Activated CD4-positive, alpha-beta T cell treated with anti-CD3 and anti-CD28 coated beads, Interleukin-2, amount 50 U/mL, for 48 hours (primary cell): ENCODE measurements at regions not wholly inside any gene's neighbourhood (a gene's known extent, or its start where the extent isn't known, plus 50 kb on each side); places are given as distances from the start of the nearest gene placed in this dataset.

Experiments used
- DNase-seq, 2 experiments: peaks; one replicate each; pipeline ENCODE4 v3.0.0-alpha.2; 2020

DNA sequence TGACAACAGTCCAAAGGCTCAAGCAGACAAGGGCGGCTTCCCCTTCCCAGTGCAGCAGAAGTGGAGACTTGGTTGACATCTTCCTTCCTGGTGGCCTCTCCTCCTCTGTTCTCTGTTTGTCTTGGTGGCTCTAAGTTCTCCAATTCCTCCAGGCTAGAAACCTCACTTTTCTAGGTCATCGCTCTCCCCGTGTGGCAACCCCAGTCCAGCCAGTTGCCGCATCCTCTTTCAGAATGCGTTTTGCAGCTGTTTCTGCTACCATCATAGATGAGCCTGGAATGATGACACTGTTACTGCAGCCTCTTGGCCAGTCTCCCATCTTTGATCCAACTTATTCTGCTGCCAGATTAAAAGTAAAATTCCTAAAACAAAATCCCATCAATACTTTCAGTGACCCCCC is 201.5 kb downstream of the TRIM29 start:
- no peak for DNase-seq

DNA sequence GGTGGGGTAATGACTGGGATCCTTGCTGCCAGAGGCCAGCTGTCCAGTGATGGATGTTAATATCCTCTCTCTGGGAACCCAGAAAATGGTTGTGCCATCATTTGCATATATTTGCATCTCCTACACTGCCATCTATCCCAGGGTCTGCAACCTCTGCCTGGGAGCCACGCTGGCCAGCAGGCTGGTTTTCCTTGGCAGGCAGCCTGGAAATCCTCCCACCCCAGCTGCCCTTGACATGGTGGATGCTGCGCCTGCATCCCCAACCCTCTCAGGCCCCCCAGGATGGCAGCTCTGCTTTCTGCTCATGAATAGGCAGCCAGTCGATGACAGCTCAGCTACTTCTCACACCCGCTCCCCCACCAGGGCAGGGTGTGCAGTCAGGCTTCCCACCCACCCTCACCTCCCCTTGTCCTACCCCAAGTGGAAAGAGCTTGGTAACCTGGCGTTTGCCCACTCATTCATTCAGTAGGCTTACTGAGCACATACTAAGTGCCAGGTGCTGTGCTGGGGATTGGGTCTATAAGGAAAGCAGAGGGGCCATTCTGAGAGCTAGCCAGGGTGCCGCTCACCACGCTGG is 202.5 kb downstream of the TRIM29 start:
- no peak for DNase-seq

DNA sequence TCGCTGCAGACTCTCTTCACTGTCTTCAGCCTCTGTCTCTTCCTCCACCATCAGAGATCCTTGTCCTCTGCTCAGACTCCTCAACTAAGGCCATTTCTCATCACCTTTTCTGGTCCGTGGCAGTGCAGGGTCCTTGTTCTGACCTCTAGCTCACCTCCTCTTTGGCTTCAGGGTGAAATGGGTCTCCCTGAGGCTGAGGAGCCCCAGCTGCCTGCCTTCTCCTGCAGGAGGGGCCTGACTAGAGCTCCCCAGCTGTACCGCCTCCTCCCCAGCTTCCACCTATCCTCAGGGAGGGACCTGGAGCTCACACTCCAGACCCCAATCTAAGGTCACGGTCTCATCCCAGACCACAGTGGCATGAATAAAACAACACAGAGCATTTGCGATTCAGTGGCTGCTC is 203.0 kb downstream of the TRIM29 start:
- no peak for DNase-seq

DNA sequence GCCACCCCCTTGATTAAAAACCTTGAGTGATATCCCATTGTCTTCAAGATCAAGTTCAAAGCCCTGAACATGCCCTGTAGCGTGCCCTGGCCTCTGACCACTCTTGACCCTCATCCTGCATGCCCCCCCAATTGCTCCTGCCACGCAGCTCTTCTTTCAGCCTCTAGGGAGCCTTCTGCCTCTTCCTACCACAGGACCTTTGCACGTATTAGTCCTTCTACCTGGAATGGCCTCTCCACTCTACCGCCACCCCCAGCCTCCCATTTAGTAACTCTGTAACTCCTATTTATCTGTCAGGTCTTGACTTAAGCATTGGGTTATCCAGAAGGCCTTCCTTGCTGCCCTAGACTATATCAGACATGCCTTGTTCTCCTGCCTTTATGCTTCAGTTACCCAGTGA is 203.6 kb downstream of the TRIM29 start:
- DNase-seq, result no peak

DNA sequence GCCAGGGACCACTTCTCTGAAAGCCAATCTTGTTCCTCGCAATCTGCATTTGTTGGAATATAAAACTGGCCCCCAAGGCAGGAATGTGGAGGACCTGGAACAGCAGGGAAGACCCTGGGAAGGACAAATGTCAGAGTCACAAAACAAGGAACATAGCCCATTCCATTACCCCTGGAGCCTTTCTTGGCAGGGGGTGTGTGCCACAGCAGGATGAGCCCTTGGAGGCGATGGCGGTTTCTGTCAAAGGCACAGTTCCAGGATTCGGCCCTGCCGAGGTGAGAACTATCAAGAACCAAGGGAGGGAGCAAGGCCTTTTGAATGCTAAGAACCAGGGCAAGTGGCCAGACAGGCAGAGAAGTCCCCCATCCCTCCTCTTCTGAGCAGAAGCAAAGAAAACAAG is 204.3 kb downstream of the TRIM29 start:
- DNase-seq, result no peak

DNA sequence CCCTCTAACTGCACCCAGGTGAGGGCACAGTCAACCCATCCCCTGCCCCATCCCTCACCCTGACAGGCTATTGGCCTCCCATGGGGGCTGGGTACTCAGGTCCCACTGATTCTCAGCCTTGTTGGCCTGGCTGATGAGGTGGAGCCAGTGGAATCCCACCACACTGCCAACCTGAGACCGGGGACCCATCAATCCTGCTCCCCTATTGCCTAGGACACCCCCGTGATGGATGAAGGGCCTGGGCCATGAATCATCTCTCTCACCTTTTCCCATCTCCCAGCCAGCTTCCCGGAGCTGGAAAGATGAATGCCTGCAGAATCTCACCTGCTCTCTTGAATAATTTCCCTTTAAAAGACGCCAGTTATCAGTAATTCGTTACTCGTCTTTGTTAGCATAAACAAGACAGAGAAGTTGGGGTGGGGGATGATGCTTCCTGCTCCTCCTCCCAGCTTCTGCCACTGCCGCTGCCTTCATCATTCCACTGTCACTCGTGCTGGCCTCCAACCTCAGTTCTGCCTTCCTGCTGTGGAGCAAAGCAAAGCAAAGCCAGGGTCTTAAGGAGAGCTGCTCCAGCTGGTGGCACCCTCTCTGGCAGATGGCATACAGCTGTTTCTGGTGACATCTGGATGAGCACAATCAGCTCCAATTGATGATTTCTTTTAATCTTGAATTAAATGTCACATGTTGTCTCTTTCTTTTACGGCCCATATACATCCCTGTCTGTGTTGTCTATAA is 204.0 kb upstream of the NECTIN1 start:
- DNase-seq, result no peak

DNA sequence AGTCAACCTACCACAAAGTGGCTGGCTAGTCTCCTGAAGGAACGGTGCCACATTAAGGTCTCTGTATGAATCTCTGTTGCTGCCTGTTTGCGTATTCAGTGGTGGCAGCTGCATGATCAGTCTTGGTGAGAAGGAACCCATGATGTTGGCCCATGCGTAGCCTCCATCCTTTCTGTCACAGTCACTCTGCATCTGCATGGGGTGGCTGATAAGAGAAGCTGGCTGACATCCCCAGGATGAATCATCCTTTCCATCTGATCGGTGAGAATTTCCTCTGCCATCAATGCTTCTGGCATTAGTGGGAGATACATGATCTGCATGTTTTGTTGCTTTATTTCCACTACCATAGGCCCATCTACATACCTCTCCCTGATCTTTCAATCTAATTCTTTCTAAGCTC is 199.0 kb upstream of the NECTIN1 start:
- DNase-seq, result no peak

DNA sequence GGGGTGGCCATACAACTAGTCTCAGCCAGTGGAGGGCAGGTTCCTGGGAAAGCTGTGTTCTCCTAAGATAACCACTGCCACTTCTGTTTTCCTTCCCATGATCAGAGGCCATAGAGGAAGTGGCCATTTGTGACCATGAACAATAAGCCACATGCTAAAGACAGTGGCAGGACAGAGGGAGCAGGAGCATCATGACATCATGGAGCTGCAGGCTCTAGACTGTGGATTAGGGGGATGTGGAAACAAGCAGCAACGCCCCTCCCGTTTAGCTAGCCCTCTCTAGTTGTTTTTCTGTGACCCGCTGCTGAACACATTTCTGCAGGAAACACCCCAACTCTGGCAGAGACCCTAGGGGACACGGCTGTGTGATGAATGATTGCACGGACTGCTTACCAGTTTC is 195.0 kb upstream of the NECTIN1 start:
- no peak for DNase-seq

DNA sequence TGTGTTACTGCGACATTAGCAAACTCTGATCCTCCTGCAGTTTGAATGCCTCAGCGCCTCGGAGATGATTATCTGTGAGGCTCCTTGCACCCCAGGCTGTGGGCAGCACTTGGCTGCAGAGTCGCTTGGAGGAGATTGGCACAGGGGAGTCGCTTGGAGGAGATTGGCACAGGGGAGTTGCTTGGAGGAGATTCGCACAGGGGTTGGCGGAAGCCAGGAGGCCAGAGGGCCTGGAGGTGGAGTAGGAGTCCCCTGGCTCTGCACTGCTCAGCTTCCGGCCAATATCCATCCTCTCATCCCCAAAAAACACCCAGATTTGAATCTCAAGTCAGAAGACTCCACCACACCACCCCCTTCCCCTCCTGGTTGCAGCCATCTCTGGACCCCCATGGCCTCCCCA is 192.6 kb upstream of the NECTIN1 start:
- no peak for DNase-seq

DNA sequence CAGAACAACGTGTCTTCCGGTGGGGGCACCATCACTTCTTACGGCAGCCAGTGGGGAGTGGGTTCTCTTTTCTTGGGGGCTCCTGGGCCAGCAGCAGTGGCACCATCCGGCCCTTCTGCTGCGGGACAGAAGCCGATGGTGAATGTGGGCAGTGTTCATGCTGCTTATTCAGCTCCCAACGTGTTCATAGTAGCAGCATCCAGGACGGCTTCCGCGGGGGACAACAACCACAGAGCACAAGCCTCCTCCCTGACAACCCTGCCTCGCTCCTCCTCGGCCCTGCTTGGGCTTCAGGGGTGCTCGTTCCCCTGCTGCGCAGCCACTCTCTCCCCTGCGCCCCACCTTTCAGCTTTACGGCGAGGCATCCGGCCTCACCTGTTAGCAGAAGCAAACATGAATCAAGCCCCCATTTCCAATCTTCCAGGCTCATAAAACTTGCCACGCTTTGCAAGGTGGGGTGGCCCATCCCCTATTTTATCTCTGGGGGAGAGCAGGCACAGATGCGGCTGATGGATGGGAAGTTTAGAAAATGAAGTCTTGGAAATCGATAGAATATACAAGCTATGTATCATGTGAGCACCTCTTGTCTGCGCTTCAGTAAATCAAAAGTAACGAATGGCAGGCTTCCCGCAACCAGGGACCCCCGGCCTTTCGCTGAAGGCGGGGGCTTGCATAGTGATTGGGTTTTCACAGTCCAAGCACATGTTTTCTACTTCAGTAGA is 191.8 kb upstream of the NECTIN1 start:
- no peak for DNase-seq

DNA sequence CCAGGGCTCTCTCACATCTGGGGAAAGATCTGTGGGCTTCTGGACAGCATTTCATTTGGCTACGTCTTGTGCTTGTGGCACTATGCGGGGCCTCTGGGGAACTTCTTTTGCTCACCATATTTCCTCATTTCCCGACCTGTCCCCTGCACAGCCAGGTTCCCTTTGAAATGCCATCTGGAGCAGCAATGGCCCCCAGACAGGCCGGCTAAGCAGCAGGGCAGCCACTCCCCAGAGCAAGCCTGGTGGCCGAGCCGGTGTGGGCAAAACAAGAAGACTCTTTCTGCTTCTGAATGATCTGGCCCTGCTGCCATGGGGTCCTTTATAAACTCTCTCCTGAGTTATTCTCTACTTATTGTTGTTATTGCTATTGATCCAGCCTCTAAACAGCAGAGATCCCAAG is 190.7 kb upstream of the NECTIN1 start:
- DNase-seq, result no peak

DNA sequence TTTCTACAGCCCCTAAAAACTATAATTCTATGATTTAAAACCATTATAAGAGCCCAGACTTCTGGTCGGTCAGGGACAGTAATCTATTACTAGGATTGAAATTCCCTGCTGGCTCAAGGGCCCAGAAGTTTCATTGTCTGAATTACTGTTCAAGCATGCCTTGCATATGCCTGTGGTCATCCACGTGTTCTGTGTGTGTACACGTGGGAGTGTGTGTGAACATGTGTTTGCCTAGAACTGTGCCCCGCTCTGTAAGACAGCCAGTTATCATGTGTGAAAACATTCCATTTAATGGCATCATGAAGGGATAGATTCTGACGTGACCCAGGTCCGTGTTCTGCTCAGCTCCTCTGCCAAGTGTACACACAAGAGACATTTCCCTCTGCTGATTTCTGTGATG is 189.3 kb upstream of the NECTIN1 start:
- no peak for DNase-seq

DNA sequence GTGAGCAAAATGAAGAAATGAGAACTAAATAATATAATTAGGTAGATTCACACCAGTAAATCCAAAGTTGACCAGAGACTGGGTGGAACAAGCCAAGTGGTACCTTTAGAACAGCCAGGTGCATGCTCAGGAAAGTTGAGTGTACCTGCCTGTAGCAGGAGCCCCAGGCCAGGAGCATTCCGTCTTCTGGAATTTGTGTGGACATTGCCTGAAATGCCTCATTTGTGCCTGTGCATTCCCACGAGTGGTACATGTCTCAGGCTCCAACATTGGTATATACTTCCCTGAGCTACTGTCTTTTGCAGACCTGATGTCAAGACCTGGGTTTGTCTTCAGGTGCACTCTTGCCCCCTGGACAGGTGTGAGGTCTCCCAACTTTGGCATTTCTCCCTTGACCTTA is 187.6 kb upstream of the NECTIN1 start:
- no peak for DNase-seq

DNA sequence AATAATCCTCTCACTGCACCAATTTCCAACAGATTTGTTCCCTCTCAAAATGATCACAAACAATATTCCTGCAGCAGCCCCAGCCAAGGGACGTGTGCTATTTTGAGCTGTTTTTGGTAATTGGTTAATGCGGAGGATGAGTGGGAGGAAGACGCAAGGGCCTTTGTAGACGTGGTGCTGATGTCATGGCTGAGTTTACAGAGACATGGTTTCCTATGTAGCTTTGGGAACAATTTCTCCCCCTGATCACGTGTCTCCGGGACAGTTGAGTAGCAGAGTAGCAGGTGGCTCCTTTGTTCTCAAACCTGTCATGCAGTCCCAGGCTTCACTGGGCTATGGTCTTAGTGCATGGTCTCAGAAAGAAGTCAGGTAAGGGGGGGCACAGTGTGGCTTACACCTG is 183.2 kb upstream of the NECTIN1 start:
- no peak for DNase-seq

DNA sequence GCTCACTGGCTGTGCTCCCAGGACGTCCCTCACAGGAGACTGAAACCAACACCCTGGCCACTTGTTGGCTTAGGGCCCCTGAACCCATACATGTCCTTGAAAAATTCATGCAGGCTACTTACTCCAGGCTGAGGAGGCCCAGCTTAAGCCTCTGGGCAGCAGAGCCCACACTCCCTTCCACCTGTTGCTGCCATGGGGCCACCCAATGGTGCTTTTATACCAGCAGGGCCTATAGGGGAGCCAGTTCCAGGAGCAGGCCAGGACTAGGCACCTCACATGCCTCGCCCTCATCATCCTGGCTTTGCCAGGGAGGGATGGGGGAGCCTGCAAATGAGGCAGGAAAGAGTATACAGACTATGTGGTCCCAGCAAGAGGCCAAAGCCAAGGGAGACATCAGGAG is 181.7 kb upstream of the NECTIN1 start:
- no peak for DNase-seq

DNA sequence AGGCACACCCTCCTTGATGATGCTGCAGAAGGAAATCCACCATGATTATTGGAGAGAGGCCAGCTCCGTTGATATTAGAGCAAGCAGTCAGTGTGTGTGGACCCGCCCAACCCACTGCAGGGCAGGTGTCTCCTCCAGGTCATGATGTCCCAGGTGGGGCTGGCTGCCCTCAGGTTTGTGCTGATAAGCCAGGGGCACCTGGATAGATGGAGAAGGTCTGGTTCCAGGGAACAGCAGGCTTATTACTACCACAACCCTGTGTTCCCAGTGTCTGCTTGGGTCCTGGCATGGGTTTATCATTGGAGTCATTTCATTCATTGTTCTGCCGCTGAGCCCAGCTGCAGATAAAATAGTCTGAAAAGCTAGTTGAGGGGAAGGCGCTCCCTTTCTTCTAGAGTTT is 181.1 kb upstream of the NECTIN1 start:
- no peak for DNase-seq

DNA sequence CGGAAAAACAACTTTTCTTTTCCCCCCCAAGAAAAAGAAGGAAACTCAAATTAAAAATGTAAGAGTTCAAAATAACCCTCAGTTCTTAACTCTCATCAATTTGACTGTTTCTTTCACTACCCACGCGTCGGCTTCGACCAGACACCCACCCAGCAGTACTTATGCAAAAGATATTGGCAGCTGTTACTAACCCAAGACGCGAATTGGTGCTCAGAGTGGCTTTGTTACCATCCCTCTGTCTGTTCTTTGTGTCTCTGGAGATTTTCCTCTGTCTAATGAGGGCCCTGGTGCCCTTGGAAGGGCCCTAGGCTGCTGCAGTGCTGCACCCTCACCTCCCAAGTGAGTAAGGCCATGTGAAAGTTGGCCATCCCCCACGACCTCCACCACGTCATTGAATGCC is 180.5 kb upstream of the NECTIN1 start:
- no peak for DNase-seq

DNA sequence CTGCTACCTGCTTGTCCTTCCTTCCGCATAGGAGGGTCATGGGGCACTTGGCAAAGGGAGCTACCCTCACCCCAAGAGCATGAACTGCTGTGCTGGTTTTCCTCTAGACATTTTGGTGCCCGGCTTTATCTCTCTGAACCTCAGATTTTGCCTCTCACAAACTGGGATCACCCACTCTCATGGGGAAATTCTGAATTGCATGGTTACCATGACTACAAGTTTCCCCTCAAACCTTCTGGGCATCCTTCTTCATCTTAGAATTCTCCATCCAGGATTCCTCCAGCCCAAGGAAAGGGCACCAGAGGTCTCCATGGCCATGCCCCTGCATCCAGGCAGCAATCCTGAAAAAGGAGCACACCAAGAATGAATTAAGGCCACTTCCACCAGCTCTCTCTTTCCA is 180.1 kb upstream of the NECTIN1 start:
- DNase-seq, result no peak

DNA sequence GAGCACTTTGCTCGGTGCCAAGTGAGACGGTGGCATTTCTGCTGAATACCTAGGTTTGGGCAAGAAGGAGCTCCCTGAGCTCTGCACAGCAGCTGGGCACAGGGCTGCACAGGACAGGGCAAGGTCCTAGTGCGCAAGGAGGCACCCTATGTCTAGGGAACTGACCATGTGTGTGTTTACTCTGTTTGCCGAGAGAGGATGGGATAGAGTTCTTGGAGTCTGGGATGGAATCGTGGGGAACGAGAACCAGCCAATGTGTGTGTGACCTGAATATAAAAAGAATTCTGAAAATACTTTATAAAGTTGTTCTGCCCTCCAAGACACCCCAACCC is 179.5 kb upstream of the NECTIN1 start:
- no peak for DNase-seq

DNA sequence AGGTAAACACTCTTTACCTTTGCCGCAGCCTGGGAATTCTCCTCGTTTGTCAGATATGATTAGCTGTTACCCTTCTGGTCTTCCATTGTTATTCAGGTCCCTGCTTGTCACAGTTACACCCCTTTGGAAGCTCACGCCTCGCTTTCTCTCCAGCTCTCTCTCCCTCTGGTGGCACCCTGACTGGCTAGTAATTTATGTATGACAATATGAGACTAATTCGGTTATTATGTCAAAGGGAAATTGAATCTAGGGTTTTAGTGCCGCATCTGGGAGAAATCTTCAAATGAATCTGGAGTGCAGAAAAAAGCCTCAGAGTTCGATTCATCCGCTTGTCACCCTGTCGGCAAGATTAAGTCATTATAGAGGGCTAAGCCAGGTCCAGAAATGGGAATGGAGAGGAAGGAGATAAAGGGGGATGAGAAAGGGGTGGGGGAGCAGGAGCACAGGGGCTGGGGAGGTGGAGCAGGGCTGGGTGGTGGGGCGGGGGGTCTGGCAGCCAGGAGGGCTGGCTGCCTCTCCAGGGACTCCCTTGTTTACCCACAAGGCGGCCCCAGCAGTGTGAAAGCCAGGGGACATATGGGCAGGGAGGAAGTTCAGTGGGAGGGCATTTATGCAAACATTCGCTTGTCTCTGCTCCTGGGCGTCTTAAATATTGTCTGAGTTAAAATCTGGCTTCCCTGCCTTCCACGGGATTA is 179.0 kb upstream of the NECTIN1 start:
- no peak for DNase-seq

DNA sequence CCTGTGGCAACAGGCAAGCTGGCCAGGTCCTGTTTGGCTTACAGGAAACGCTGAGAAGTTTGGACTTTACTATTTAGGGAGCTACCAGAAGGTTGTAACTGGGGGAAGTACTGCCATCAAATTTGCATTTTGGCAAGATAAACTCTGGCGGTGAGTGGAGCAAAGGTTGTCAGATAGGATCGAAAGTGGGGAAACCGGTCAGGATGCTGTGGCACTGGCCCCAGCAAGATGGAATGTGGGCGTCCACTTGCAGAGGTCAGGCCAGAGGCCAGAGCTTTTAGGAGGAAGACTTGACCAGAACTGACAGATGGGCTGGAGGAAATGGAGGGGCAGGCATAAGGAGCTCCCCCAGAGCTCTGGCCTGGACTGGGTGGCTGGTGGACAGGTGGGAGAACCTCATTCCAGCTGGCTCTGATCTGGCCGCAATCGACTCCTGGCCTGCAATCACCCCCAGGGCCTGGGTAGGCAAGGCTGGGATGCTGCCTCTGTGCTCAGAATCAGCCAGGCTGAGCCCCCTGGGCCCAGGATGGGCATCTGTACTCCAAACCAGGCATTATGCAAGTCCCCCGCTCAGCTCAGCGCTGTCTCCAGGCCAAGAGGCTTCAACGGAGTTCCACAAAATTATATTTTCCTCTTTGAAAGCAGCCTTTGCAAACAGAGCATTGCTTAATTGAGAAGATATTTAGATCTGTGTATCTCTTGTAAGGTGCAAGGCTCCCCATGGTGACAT is 178.3 kb upstream of the NECTIN1 start:
- no peak for DNase-seq

DNA sequence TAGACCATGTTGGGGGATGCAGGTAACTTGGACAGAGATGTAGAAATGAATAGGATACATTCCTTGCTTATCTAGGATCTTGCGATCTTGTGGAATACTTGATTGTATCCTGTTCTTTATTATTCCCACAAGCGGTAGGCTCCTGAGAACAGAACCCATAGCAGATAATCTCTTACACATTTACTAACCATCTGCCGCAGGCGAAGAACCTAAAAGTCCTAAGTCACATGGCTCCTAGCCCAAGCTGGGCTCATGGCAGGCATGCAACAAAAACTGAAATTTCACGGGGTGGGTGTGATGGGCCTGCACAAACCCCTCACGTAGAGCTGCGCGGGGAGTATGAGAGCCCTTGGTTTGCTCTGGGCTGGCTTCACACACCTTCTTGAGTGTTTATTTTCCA is 177.4 kb upstream of the NECTIN1 start:
- DNase-seq, result no peak

DNA sequence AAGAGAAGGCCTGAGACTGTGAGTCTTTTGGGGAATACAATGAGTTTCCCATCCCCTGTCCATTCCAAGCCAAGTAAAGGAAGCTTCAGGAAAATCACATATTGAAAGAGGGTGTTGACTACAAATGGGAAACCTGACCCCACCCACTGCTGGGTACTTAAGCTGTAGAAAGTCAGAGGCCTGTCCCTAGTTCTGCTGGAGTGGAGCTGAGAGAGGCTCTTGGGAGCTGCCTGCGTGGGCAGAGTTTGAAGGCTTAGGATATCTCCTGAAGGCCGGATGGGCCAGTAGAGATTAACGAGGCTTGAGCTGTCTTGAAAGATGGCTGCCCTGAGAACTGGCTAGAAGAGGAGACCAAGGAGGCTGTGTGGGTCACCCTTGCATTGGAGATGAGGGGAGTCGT is 176.2 kb upstream of the NECTIN1 start:
- no peak for DNase-seq
